ENCODE measurements at regions not wholly inside any gene's neighbourhood (a gene's known extent, or its start where the extent isn't known, plus 50 kb on each side); places are given as distances from the start of the nearest gene placed in this dataset.

DNA sequence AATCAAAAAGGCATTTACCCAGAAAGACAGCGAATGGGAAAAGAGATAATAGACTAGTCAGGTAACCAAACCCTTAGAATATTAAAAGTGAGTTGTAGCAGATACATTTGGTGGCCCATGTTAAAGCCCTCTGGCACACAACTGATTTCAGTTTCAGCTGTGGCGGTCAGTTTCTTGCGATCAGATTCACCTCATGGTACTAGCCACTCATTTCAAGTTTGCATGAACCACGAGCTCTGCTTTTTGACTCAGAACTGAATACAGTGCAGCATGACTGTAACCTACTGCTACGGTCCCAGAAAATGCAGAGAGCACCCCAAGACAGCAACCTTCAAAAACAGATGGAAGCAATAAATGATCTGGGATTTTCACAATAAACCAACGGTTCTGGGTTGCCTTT lies 919.1 kb upstream of the PCDH10 start:
- no peaks in the 10 kb centered on the region for H3K4me1 Mint-ChIP-seq (ENCODE audit: low read depth in 2 of 2)
- H3K27me3 Mint-ChIP-seq: no peaks in the 10 kb centered on the region
- ATAC-seq (replicated peaks) (no peak), DNase-seq (no peak)
- H3K27ac Mint-ChIP-seq: no peak overlapping the region
- no peak overlapping the region for H3K4me3 Mint-ChIP-seq
- peaks cover 12 to 29% of the 10 kb centered on the region in 2 donors for H3K9me3 Mint-ChIP-seq
- H3K36me3 Mint-ChIP-seq (ENCODE audit: insufficient read depth): no peaks in the 10 kb centered on the region

GRCh38 chr4:132238697-132239096 lies 910.4 kb upstream of the PCDH10 start:
- H3K4me3 Mint-ChIP-seq: no peak overlapping the region
- no peaks in the 10 kb centered on the region for H3K36me3 Mint-ChIP-seq (ENCODE audit: insufficient read depth)
- DNase-seq (no peak), ATAC-seq (replicated peaks) (no peak)
- no peaks in the 10 kb centered on the region for H3K27me3 Mint-ChIP-seq
- no peaks in the 10 kb centered on the region for H3K4me1 Mint-ChIP-seq (ENCODE audit: low read depth in 2 of 2)
- no peak overlapping the region for H3K27ac Mint-ChIP-seq
- peaks cover 4 to 19% of the 10 kb centered on the region in 2 donors for H3K9me3 Mint-ChIP-seq

DNA sequence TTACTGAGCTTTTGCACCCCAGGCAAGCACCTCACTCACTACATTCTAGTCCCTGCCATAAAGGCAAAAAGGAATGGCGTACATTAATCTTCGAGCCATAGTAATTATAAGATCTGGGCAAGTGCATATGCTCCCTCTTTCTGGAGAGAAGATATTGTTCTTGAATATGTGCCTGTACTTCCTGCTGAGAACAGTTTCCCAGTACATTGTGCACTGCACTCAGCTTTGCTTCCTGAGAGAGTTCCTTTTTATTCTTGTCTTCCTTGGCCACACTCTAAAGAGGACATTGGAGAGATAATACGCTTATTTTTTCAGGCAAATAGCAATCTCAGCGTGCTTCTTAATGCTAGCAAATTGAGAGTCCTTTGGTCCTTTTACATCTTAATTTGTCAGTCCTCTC lies 909.0 kb upstream of the PCDH10 start:
- Mint-ChIP-seq H3K27me3 (no peaks in the 10 kb centered on the region), H3K4me1 (ENCODE audit: low read depth in 2 of 2) (no peaks in the 10 kb centered on the region), H3K36me3 (ENCODE audit: insufficient read depth) (no peaks in the 10 kb centered on the region), H3K27ac (no peak overlapping the region), H3K4me3 (no peak overlapping the region), H3K9me3 (peaks cover 4 to 13% of the 10 kb centered on the region in 2 donors)
- DNase-seq (no peak), ATAC-seq (replicated peaks) (no peak)

GRCh38 chr4:132245319-132245718 lies 903.8 kb upstream of the PCDH10 start:
- H3K36me3 Mint-ChIP-seq (ENCODE audit: insufficient read depth): no peaks in the 10 kb centered on the region
- ATAC-seq (replicated peaks): no peak

DNA sequence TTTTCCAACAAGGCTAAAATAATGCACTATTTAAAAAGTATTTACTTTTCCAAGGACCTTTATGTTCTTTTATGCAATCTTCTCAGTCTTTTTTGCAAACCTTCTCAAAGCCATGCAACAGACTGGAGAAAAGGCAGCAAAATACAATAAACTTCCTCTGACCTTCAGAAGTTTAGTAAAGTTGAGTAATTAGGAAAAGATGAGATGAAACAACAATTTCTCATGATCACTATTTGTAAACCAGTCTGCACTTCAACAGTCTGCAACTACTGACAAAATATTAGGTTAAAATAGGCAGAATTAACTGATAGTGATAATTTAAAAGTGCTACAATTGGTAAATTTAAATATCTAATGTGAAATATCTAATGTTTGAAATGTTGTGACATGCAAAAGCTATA lies 884.9 kb upstream of the PCDH10 start:
- Mint-ChIP-seq H3K27ac (no peak overlapping the region), H3K4me1 (ENCODE audit: low read depth in 2 of 2) (no peaks in the 10 kb centered on the region), H3K9me3 (no peaks in the 10 kb centered on the region), H3K4me3 (no peak overlapping the region), H3K27me3 (no peaks in the 10 kb centered on the region), H3K36me3 (ENCODE audit: insufficient read depth) (no peaks in the 10 kb centered on the region)
- no peak for ATAC-seq (replicated peaks)
- no peak for DNase-seq

More at GRCh38 chr4:132245319-132245718, 903.8 kb upstream of the PCDH10 start:
- DNase-seq: no peak
- Mint-ChIP-seq H3K4me3 (no peak overlapping the region), H3K4me1 (ENCODE audit: low read depth in 2 of 2) (no peaks in the 10 kb centered on the region), H3K27me3 (no peaks in the 10 kb centered on the region), H3K27ac (no peak overlapping the region), H3K9me3 (peaks cover 0 to 3% of the 10 kb centered on the region in 2 donors)

GRCh38 chr4:132266374-132266773 lies 882.7 kb upstream of the PCDH10 start:
- Mint-ChIP-seq H3K4me1 (ENCODE audit: low read depth in 2 of 2) (no peaks in the 10 kb centered on the region), H3K36me3 (ENCODE audit: insufficient read depth) (no peaks in the 10 kb centered on the region), H3K9me3 (peaks cover 2 to 5% of the 10 kb centered on the region in 2 donors), H3K27me3 (no peaks in the 10 kb centered on the region), H3K4me3 (no peak overlapping the region), H3K27ac (no peak overlapping the region)
- ATAC-seq (replicated peaks) (no peak), DNase-seq (no peak)

DNA sequence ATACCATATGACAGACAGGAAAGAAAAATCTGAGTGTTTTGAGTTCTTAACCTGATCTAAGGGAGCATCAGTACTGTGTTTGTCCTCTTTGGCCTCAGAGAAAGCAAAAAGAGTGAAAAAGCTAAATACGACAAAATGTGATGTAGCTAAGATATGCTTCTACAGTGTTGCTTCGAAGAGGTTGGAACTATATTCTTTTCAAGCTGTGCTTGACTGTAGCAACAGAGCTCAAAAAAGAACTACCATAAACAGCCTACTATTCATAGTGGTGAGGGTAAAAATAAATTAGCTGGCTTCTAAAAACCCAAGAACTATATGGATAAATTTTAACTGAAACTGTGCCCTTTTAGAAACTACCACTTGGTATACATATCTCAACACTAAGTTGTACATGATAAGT lies 881.8 kb upstream of the PCDH10 start:
- Mint-ChIP-seq H3K27ac (no peak overlapping the region), H3K4me3 (no peak overlapping the region), H3K27me3 (no peaks in the 10 kb centered on the region), H3K4me1 (ENCODE audit: low read depth in 2 of 2) (no peaks in the 10 kb centered on the region), H3K9me3 (peaks cover 2 to 7% of the 10 kb centered on the region in 2 donors), H3K36me3 (ENCODE audit: insufficient read depth) (no peaks in the 10 kb centered on the region)
- DNase-seq: no peak
- no peak for ATAC-seq (replicated peaks)

DNA sequence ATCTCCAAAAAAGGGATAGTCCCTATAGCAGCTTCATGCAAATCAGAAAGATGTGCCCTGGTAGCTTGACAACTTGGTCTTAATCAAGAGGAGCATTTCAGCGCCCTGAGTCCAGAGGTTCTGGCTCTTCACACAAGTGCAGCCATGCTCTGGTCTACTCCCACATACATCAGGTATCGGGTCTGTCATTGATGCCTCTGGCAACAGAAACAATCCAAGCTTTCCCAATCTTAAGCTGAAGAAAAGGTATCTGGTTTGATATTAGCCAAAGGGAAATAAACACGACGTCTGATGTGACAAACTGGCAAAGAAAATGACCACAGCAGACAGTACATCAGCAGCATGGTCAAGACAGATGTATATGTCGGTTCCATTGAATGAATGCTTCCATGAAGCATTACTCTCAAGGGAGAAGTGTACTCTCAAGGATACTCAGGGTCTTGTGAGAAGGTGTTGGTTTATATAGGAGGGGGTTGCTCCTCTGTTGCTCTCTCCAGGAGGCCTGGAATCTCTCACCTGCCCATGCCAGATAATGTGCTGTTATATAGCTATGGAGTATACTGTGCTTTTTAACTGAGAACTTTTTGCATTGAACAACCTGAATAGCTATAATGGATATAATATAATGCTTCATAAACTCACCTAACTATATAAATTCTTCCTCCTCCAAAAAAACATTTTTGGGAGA lies 879.6 kb upstream of the PCDH10 start:
- peaks cover 2 to 7% of the 10 kb centered on the region in 2 donors for H3K9me3 Mint-ChIP-seq
- ATAC-seq (replicated peaks): no peak
- H3K27me3 Mint-ChIP-seq: no peaks in the 10 kb centered on the region

GRCh38 chr4:132275583-132276121 lies 873.4 kb upstream of the PCDH10 start:
- DNase-seq (no peak), ATAC-seq (replicated peaks) (no peak)
- Mint-ChIP-seq H3K4me1 (ENCODE audit: low read depth in 2 of 2) (no peaks in the 10 kb centered on the region), H3K36me3 (ENCODE audit: insufficient read depth) (no peaks in the 10 kb centered on the region), H3K4me3 (no peak overlapping the region), H3K27me3 (no peaks in the 10 kb centered on the region), H3K27ac (no peak overlapping the region), H3K9me3 (peaks cover 7 to 17% of the 10 kb centered on the region in 2 donors)

More for the DNA sequence above, 879.6 kb upstream of the PCDH10 start:
- no peak overlapping the region for H3K4me3 Mint-ChIP-seq
- H3K27ac Mint-ChIP-seq: no peak overlapping the region
- H3K4me1 Mint-ChIP-seq (ENCODE audit: low read depth in 2 of 2): no peaks in the 10 kb centered on the region
- DNase-seq: no peak
- no peaks in the 10 kb centered on the region for H3K36me3 Mint-ChIP-seq (ENCODE audit: insufficient read depth)

- Mint-ChIP-seq H3K4me3 (no peak overlapping the region), H3K9me3 (peaks cover 6 to 14% of the 10 kb centered on the region in 2 donors)
- ATAC-seq (replicated peaks): no peak
These were observed 872.9 kb upstream of the PCDH10 start for GRCh38 chr4:132276185-132276584.

GRCh38 chr4:132276989-132277388 lies 872.1 kb upstream of the PCDH10 start:
- no peak overlapping the region for H3K4me3 Mint-ChIP-seq
- ATAC-seq (replicated peaks) (no peak), DNase-seq (no peak)
- H3K4me1 Mint-ChIP-seq (ENCODE audit: low read depth in 2 of 2): no peaks in the 10 kb centered on the region
- H3K27ac Mint-ChIP-seq: no peak overlapping the region
- peaks cover 5 to 10% of the 10 kb centered on the region in 2 donors for H3K9me3 Mint-ChIP-seq
- H3K36me3 Mint-ChIP-seq (ENCODE audit: insufficient read depth): no peaks in the 10 kb centered on the region
- no peaks in the 10 kb centered on the region for H3K27me3 Mint-ChIP-seq

More at GRCh38 chr4:132276185-132276584, 872.9 kb upstream of the PCDH10 start:
- no peaks in the 10 kb centered on the region for H3K36me3 Mint-ChIP-seq (ENCODE audit: insufficient read depth)
- no peaks in the 10 kb centered on the region for H3K27me3 Mint-ChIP-seq
- H3K27ac Mint-ChIP-seq: no peak overlapping the region
- DNase-seq: no peak
- no peaks in the 10 kb centered on the region for H3K4me1 Mint-ChIP-seq (ENCODE audit: low read depth in 2 of 2)

DNA sequence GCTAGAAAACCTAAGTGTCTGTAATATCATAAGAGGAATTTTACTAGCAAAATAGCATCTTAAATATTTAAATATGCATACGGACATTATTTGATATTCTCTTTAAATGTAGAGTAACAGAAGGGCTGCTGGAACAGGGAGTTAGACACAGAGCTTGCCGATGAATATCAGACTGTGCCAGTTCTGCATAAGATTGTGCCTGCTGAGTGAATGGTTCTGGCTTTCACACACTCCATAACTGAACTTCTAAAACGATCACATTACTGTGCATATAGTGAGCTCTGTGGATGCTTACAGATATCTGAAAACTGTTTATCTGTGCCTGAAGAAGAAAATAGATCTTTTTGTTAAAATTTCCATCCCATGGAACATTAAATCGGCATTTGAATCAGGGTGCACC lies 867.4 kb upstream of the PCDH10 start:
- H3K9me3 Mint-ChIP-seq: peaks cover 5 to 15% of the 10 kb centered on the region in 2 donors
- no peaks in the 10 kb centered on the region for H3K4me1 Mint-ChIP-seq (ENCODE audit: low read depth in 2 of 2)
- DNase-seq (no peak), ATAC-seq (replicated peaks) (no peak)
- H3K27ac Mint-ChIP-seq: no peak overlapping the region
- H3K36me3 Mint-ChIP-seq (ENCODE audit: insufficient read depth): no peaks in the 10 kb centered on the region
- H3K27me3 Mint-ChIP-seq: no peaks in the 10 kb centered on the region
- H3K4me3 Mint-ChIP-seq: no peak overlapping the region

- H3K27ac Mint-ChIP-seq: no peak overlapping the region
- H3K36me3 Mint-ChIP-seq (ENCODE audit: insufficient read depth): no peaks in the 10 kb centered on the region
- DNase-seq: no peak
- H3K9me3 Mint-ChIP-seq: peaks cover 7 to 20% of the 10 kb centered on the region in 2 donors
- no peak overlapping the region for H3K4me3 Mint-ChIP-seq
- no peak for ATAC-seq (replicated peaks)
- no peaks in the 10 kb centered on the region for H3K4me1 Mint-ChIP-seq (ENCODE audit: low read depth in 2 of 2)
- no peaks in the 10 kb centered on the region for H3K27me3 Mint-ChIP-seq
These were observed 864.1 kb upstream of the PCDH10 start for GRCh38 chr4:132284910-132285426.

DNA sequence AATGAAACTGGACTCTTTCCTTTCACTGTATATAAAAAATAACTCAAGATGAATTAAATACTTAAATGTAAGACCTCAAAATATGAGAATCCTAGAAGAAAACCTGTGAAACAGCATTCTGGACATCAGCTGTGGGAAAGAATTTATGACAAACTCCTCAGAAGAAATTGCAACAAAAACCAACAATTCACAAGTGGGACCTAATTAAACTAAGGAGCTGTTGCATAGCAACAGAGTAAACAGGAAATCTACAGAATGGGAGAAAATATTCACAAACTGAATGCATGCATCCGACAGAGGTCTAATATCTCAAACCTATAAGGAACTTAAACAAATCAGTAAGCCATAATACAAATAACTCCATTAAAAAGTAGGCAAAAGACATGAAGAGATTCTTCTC lies 851.7 kb upstream of the PCDH10 start:
- no peak for ATAC-seq (replicated peaks)
- Mint-ChIP-seq H3K4me1 (ENCODE audit: low read depth in 2 of 2) (no peaks in the 10 kb centered on the region), H3K4me3 (no peak overlapping the region), H3K9me3 (peaks cover 0 to 5% of the 10 kb centered on the region in 2 donors), H3K27ac (no peak overlapping the region), H3K27me3 (no peaks in the 10 kb centered on the region), H3K36me3 (ENCODE audit: insufficient read depth) (no peaks in the 10 kb centered on the region)
- no peak for DNase-seq
